Epidermal melanocyte (primary cell): ENCODE measurements at regions not wholly inside any gene's neighbourhood (a gene's known extent, or its start where the extent isn't known, plus 50 kb on each side); places are given as distances from the start of the nearest gene placed in this dataset.

Experiments
- DNase-seq: peaks from one replicate; pipeline ENCODE4 v3.0.0; 2011; ENCODE audit warnings: low spot score; ENCODE audit not compliant: insufficient read length

DNA sequence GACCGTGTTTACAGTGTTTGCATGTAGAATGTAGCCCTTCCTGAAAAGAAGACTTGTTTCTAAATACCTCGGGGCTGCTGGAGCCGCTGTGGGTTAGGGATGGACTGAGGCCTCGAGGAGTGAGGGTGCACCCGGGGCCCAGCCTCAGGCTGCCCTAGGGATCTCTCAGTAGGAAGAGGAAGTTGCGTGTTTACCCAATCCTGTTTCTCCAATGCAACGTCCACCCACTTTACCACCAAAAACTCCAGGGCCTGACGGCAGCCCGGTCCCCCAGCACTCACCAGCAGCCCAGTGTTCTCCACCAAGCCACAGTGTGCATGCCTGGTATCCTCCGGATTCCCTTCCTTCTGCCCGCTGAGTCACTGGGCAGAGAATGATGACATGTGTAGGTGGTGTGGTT, 255.8 kb downstream of the GLI2 start:
- DNase-seq, result no peak

DNA sequence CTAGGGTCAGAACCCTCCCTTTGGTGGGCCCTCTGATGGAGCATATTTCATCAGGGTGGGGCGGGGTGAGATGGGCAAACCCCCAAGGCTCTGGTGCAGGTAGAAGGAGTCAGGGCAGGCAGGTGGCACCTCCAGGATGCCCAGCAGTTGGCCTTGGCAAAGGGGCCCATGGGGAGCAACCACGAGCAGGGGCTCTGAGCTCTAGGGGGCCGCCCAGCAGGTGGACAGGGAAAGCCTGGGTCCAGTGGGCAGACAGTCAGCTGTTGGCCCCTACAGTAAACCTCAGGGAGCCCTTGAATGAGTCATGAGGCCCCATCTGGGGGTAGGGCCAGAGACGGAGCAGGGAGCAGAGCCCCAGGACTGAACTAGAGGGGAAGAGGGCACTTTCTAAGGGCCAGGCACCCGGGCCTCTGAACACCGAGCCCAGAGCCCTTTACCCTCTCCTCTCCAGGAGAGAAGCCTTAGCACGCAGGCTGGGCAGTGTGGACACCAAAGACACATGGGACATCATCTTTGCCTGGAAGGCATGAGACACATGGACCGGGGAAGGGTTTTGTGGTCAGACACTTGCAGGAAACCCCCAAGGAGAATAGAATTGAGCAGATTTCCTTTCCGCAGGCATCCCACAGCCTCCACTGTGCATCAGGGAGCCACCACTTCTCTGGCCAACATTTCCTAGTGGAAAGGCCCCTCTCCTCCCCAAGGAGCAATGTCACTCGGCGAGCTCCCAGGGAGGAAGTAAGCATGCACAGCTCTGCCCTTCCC, 257.3 kb downstream of the GLI2 start:
- no peak for DNase-seq

DNA sequence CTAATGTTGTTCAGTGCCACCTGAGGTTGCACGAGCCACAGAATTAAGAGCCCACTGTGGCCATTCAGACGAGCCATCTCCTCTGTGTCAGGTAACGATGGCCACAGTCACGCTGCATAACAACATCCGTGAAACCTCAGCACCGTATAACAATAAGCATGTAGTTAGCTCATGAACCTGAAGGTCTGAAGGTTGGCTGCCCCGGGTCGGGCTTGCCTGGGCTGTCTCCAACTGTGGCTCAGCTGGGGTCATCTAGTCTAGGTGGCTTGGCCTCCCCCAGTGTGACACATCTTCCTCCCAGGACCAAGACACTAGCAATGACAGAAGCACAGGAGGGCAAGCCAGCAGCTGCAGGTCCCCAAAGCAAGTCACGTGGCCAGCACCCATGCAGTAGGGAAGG, 258.0 kb downstream of the GLI2 start:
- no peak for DNase-seq

DNA sequence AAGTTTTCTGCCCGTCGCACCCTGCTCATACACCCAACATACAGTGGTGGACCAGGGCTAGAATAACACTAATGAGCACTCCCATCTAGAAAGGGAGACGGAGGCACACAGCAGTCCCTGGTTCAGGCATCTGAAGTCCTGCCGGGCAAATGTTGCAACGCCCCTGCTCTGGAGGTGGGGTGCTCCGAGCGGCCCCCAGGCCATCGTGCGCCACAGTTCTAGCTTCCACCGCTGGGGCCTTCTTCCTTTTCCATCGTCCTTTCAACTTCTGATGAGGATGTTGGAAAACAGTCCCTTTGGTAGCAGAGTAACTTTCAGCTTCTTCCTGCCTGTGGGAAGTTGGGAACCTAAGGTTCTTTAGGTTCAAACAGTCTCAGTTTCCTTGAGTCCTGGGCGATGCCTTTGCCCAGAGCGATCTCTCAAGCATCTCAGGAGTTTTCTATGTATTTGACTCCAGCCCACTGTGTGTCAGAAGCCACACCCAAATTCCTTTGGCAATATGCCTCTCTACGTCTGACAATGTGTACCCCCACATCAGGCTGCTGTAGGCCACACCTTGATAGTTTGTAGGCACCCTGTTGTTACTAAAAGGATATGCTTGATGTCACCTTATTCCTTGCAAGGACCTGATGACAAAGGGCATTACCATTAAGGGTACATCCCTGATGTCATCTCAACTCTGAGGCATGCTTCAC, 258.8 kb downstream of the GLI2 start:
- no peak for DNase-seq

DNA sequence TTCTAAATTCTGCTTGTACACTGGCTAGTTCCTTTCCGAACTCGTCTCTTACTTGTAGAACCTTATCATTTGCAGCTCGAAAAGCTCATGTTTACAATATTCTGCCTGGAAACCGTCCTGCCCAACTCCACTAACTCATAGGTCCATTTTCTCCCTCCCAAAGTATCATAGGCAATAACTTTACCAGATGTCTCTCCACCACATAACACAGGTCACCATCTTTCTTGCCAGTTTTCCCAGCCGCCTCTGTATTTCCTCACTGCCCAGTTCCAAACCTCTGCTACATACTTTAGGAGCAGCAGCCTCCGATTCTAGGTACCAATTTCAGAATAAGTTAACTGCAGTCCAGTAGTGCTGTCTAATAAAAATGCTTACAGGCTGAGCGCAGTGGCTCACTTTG, 259.5 kb downstream of the GLI2 start:
- DNase-seq, result no peak

DNA sequence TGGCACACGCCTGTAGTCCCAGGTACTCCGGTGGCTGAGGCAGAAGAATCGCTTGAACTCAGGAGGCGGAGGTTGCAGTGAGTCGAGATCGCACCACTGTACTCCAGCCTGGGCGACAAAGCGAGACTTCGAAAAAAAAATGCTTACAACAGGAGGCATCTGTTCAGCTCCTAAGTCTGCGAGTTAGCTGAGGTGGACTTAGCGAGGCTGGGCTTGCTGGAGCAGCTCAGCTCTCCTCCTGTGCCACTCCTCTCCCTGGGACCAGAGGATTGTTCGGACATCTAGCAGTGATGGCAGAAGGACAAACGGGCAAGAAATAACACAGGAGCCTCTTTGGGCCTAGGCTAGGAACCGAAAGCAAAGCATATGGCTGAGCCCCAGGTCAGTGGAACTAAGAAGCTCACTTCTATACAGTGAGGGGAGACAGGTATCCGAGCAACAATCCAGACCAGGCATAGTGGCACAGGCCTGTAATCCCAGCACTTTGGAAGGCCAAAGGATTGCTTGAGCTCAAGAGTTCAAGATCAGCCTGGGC, 260.1 kb downstream of the GLI2 start:
- no peak for DNase-seq

DNA sequence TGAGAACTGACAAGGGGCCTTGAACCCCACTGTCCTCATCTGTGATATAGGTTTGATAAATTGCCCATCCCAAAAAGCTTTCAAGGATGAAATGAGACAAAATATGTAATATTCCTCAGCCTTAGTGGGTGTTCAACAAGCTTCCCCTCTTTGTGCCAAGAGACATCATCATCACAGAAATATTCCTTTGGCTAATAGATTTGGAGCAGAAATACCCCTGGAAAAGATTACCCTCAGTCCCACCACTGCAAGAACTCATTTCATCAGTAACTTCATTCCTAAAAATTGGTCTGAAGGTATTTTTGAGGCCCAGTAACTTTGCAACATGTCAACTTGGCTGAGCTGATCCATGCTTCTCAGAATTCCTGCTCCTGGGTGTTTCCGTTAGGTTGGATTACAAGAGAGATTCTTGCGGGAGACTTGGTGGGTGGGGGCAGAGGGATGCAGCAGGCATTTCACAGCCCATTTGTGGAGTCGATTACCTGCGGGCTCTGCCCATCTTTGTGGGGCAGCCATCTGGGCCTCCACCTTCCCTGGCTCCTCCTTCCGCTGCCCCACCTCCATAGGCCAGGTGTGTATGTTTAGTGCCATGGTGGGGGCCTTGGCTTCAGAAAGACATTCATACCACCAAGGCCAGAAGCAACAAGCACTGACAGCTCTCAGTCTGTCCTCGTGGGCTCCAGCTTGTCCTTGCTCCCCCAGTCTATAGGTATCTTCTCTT, 263.9 kb downstream of the GLI2 start:
- DNase-seq, result no peak

DNA sequence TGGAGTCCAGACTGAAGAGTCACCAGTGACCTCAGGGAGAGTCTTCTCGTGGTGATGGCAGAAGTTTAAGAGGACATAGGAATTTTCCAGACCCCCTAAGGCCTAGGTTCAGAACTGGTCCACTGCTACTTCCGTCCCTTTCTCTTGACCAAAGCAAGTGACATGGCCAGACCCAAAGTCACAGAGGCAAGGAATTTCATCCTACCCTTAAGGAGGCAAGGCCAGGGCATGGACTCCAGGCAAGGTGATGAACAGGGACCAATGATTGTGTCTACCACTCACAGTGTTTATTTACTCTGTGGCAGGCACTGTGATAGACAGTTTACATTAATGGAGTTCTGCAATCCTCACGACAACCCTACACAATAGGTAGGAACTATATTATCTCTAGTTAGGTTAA, 265.1 kb downstream of the GLI2 start:
- no peak for DNase-seq

DNA sequence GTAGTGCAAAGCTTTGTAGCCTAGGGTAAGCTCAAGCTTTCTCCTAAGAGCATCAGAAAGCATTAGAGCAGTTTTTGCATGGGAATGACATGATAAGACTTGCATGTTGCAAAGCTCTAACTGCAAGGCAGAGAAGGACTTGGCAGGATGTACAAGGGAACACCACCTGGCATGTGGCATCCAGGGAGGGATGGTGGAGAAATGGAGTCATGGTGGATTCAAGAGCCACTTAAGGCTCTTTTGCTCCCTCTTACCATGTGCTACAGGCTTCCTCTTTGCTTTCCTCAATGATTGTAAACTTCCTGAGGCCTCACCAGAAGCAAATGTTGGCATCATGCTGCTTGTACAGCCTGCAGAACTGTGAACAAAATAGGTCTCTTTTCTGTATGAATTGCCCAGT, 266.0 kb downstream of the GLI2 start:
- no peak for DNase-seq

DNA sequence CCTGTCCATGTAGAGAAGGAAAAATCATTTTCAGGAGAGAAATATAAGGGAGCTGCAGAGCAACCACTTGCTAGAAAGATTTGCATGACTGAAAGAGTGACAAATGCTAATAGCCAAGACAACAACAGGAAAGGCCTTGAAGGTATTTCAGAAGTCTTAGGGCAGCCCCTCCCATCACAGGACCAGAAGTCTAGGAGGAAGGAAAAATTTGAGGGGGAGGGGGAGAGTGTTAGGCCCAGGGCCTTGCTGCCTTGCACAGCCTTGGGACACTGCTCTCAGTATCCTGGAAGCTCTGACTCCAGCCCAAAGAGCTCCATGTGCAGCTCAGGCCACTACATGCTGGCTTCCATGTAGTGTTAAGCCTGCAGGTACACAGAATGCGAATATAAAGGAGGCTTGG, 266.9 kb downstream of the GLI2 start:
- no peak for DNase-seq

DNA sequence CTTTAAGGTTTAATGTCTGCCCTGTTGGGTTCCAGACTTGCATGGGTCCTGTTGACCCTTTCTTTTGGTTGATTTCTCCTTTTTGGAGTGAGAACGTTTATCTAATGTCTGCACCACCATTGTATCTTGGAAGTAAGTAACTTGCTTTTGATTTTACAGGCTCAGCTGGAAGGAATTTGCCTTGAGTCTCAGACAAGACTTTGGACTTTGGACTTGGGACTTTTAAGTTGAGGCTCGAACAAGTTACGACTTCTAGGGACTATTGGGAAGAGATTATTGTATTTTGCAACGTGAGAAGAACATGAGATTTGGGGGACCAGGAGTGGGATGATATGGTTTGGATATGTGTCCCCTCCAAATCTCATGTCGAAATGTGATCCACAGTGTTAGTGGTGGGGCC, 267.7 kb downstream of the GLI2 start:
- DNase-seq, result no peak

DNA sequence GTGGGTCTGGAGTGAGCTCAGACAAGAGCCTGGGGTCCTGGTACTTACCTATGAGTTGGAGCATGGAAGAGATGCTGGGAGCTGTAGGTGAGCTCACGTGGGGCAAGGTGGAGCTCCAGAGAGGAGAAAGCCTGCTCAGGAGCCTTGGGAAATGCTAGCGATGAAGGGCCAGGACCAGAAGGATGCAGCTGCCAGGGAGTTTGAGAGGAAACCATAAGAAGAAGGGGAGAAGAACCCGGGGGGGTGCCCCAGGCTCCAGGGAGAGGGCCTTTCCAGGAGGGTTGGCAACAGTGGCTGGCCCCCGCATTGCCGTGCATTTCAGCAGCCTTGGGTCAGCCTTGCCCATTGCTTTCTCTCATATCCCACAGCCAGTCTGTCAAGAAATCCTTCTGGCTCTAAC, 268.7 kb downstream of the GLI2 start:
- DNase-seq, result no peak

DNA sequence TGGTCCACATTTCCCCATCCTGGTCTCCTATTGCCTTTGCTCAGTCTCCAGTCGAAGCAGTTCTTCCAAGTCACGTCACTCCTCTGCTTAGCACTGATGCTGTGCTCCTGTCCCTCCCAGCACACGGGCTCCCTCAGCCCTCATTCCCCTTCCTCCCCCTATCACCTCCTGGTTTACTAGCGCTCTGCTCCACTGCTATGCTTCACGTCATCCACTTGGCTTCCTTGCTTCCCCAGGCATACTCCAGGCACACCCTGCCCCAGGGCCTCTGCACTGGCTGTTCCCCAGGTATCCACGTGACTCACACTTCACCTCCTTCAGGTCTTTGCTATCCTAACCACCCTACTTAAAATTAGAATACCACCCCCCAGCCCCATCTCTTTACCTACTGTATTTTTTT, 269.3 kb downstream of the GLI2 start:
- no peak for DNase-seq

DNA sequence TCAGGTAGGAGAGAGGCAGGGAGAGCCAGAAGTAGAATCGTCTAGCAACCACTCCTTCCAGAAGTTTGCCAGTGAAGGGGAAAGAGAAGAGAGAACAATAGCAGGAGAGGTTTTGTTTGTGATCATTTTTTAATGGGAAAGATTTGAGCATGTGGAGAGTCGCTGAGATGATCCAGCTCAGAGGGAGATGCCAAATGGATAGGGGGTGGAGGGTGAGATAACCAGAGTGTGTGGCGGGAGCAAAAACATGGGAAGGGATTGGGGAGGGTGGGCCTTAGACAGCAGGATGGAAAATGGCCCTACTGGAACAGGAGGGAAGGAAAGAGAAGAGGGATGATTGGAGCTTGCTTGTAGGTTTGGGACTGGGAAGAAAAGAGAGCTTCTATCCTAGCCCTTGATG, 269.8 kb downstream of the GLI2 start:
- no peak for DNase-seq

DNA sequence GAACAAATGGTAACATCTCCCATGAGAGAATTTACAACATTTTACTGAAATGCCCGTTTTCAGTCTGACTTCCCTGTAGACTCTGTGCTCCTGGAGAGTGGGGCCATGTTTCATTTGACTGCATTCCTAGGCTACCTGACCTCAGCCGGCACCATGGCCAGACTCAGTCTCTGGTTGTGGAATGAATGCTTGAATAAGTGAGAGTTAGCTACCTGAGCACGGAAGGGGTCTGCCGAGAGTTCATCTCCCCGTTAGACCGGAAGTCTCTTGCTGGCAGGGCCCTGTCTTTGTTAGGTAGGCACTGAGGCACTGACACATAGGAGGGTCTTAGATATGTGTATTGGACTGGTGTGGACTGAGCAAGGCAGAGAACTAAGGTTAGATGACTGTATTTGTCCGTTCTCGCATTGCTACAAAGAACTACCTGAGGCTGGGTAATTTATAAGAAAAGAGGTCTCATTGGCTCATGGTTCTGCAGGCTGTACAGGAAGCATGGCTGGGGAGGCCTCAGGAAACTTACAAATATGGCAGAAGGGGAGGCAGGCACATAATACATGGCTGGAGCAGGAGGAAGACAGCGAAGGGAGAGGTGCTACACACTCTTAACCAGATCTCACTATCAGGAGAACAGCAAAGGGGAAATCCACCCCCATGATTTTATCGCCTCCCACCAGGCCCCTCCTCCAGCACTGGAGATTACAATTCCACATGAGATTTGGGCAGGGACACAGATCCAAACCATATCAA, 271.2 kb downstream of the GLI2 start:
- no peak for DNase-seq

DNA sequence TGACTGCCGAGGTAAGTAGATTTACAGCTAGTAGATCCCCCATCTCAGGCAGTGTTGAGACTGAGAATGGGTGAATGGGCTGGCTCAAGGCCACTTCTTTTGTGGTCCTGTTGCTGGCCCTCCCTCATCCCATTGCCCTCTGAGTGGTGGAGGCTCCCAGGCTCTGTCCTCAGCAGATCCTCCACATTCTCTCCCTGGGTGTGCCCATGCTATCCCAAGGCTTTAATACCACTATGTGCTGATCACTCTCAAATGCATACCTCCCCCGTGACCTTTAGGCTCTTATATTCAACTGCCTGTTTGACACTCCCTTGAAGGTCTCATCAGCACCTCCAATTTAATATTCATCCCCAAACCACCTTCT, 271.8 kb downstream of the GLI2 start:
- DNase-seq, result no peak

DNA sequence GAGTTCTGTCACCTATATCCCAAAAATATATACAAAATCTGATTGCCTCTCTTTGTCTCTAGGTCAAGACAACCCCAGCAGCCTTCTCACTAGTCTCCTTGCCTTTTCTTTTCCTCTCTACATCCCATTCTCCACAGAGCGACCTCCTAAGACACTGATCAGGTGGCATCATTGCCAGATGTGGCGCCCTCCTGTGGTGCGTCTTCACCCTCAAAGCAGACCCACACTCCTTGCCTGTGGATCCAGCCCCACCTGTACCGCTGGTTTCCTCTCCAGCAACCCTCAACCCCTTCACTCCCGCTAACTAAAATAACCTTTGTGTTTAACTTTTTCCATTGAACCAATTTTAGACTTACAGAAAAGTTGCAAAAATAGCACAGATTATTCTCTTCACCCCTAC, 273.3 kb downstream of the GLI2 start:
- DNase-seq, result no peak

DNA sequence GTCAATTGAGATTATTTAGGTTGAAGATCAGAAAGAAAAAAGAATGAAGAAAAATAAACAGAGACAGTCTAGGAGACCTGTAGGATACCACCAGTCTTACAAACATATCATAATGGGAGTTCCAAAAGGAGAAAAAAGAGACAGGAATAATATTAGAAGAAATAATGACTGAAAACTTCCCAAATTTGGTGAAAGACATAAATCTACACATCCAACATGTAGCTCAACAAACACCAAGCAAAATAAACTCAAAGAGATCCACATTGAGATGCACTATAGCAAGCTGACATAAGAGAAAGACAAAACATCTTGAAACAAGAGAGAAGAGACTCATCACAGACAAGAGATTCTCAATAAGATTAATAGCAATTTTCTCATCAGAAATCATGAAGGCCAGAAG, 274.0 kb downstream of the TFCP2L1 start:
- DNase-seq, result no peak

DNA sequence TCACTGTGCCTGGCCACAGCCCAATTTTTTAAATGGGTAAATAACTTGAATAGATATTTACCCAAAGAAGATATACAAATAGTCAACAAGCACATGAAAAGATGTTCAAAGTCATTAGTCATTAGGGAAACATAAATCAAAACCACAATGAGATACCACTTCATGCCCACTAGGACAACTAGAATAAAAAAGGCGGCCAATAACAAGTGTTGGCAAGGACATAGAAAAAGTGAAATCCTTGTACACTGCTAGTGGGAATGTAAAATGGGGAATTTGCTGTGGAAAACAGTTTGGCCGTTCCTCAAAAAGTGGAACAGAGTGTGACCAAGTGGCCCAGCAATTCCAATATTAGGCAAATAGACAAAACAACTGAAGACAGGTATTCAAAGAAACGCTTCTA, 270.1 kb downstream of the TFCP2L1 start:
- no peak for DNase-seq

DNA sequence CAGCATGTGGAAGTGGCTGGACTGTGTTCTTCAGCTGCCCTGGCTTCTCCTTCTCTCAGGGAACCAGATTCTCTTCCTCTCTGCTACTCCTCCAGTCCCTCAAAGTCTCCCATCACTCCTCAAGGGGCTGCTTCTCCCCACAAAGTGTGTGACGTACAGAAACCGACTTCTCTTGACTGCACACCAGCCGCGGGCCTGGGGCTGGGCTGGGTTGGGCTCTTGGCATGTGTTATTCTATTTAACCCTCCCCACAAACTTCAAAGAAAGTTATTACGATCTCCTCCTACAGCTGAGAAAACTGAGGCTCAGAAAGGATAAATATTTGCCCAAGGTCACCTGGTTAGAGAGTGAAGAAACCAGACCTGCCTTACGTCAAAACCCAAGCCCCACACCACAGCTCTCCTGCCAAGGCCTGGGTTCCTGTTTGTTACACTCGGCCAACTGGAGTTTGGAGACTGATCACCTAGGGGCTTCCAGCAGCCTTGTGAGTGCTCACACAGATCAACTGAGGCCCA, 269.0 kb downstream of the TFCP2L1 start:
- no peak for DNase-seq

DNA sequence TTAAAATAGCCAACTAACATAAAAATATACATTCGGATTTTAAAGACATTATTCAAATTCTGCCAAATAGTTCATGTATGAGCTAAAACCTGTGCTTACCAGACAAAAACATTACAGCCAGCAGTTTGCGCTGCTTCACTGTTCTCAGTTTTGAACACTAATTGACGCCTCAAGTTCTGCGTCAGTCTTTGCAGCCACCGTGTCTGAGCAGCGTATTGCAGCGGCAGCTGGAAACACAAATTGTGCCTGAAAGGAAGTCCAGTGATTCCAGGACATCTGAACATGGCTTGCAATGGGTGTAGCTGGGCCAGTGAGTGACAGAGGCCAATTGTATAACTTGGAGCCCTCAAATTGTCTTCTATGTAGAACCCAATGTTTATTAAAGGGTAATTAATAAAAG, 267.6 kb downstream of the TFCP2L1 start:
- no peak for DNase-seq
